ENCODE measurements at regions not wholly inside any gene's neighbourhood (a gene's known extent, or its start where the extent isn't known, plus 50 kb on each side); places are given as distances from the start of the nearest gene placed in this dataset.

DNA sequence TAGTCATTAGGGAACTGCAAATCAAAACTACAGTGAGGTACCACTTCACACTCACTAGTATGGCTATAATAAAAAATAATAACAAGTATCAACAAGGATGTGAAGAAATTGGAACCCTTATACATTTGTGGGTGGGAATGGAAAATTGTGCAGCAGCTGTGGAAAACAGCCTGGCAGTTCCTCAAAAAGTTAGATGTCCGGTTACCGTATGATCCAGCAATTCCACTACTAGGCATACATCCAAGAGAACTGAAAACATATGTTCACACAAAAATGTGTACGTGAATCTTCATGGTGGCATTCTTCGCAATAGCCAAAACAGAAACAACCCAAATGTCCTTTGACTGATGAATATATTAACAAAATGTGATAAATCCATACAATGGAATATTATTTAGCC, 187.9 kb upstream of the LYSMD4 start:
- Histone ChIP-seq H3K36me3 (no peaks in the 10 kb centered on the region), H3K4me1 (peaks cover 0 to 16% (median 4%) of the 10 kb centered on the region in 12 donors), H3K27me3 (no peaks in the 10 kb centered on the region), H3K9me3 (no peaks in the 10 kb centered on the region), H3K27ac (no peak overlapping the region), H3K4me3 (no peak overlapping the region)
- DNase-seq (no peak), ATAC-seq (no peak)
- TF ChIP-seq, protein P1, sequence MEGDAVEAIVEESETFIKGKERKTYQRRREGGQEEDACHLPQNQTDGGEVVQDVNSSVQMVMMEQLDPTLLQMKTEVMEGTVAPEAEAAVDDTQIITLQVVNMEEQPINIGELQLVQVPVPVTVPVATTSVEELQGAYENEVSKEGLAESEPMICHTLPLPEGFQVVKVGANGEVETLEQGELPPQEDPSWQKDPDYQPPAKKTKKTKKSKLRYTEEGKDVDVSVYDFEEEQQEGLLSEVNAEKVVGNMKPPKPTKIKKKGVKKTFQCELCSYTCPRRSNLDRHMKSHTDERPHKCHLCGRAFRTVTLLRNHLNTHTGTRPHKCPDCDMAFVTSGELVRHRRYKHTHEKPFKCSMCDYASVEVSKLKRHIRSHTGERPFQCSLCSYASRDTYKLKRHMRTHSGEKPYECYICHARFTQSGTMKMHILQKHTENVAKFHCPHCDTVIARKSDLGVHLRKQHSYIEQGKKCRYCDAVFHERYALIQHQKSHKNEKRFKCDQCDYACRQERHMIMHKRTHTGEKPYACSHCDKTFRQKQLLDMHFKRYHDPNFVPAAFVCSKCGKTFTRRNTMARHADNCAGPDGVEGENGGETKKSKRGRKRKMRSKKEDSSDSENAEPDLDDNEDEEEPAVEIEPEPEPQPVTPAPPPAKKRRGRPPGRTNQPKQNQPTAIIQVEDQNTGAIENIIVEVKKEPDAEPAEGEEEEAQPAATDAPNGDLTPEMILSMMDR (IDR thresholded peaks at IDR 0.05), result no peak
- TF ChIP-seq POLR2A (IDR thresholded peaks at IDR 0.05), result no peak
- intact Hi-C loops (cut with DNase I), result no loop called here
- 54 to 65% (median 63%) methylated on average over 4 of the region's 4 CpGs for WGBS, 4 donors

DNA sequence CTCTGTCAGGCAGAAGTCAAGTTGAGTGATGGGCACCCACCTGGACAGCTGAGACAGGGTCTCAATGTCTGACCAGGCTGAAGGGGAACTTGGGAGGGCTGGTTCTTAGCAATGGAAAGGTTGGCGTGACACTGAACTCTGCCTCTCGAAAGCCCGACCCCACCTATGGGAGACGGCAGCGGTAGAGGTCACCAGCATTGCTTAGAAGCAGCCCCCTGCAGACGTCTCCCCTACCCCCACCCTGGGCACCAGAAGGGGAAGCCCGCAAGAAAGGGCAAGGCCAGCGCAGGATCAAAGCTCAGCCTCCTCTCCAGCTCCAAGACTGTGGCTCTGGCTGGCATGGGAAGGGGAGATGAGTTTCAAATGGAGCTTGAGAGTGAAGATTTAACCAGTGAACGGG, 184.8 kb upstream of the LYSMD4 start:
- Histone ChIP-seq H3K4me3 (no peak overlapping the region), H3K4me1 (peaks cover 0 to 11% (median 0%) of the 10 kb centered on the region in 12 donors), H3K9me3 (no peaks in the 10 kb centered on the region), H3K36me3 (no peaks in the 10 kb centered on the region), H3K27me3 (no peaks in the 10 kb centered on the region), H3K27ac (no peak overlapping the region)
- no peak for ATAC-seq
- DNase-seq, result no peak
- TF ChIP-seq POLR2A (IDR thresholded peaks at IDR 0.05), result no peak
- TF ChIP-seq, protein P1 (IDR thresholded peaks at IDR 0.05), result no peak
- intact Hi-C loops (cut with DNase I), result loop anchor here in 1 of 10 donors (10.0 kb wide), 1 partner anchor 643 kb away; no protein-coding TSS in a partner anchor
- 78 to 97% (median 92%) methylated on average over 4 to 9 of the region's 9 CpGs for WGBS, 4 donors

DNA sequence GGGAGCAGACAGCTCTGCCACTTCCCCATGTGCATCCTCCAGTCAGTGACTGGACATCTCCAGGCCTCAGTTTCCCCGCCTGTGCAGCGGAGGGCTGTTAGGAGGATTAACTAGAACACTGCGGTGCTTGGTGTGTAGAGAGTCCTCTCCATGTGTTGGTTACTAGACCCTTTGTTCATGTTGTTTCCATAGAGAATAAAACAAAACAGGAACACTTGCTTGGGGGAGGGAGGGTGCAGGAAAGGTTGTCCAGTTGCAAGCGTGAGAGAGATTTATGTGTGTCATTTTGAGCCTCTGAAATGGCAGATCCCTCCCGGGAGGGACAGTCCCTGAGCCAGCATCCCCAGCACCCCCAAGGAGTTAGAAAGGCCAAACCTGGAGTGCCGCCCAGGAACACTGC, 184.0 kb upstream of the LYSMD4 start:
- no peaks in the 10 kb centered on the region for H3K36me3 ChIP-seq
- intact Hi-C loops (cut with DNase I), result loop anchor here in 1 of 10 donors (10.0 kb wide), 1 partner anchor 642 kb away; no protein-coding TSS in a partner anchor
- no peaks in the 10 kb centered on the region for H3K27me3 ChIP-seq
- no peak for ATAC-seq
- H3K4me3 ChIP-seq, result no peak overlapping the region
- no peak for DNase-seq
- no peak overlapping the region for H3K27ac ChIP-seq
- TF ChIP-seq, protein P1 (IDR thresholded peaks at IDR 0.05), result no peak
- TF ChIP-seq POLR2A (IDR thresholded peaks at IDR 0.05), result no peak
- H3K4me1 ChIP-seq, result peaks cover 0 to 11% (median 0%) of the 10 kb centered on the region in 12 donors
- 57 to 69% (median 64%) methylated on average over 6 of the region's 6 CpGs for WGBS, 4 donors
- H3K9me3 ChIP-seq, result no peaks in the 10 kb centered on the region

DNA sequence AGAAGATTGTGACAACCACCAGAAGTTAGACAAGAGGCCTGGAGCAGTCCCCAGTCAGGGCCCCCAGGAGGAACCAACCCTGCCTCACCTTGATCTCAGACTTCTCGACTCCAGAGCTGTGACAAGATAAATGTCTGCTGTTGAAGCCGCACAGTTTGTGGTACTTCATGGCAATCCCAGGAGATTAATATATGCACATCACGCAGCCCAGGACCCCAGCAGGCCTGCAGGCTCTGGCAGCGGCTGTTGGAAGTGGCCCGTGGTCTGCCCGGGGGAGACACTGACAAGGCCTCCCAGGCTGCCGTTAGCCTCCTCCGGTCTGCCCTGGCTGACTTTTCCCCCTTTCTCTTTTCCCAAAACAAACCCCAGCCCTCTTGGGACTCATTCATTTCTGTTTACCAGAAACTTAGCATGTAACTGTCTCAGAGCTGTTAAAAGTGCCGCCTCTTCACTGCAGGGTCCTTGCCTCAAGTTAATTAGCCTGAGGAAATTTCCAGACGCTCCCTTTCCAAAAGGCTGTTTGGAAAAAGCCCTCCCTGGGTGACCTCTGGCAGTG, 183.5 kb upstream of the LYSMD4 start:
- ATAC-seq, result no peak
- Histone ChIP-seq H3K4me3 (no peak overlapping the region), H3K27me3 (no peaks in the 10 kb centered on the region), H3K9me3 (no peaks in the 10 kb centered on the region), H3K4me1 (peaks cover 0 to 11% (median 0%) of the 10 kb centered on the region in 12 donors), H3K36me3 (no peaks in the 10 kb centered on the region), H3K27ac (no peak overlapping the region)
- TF ChIP-seq, protein P1 (IDR thresholded peaks at IDR 0.05), result no peak
- TF ChIP-seq POLR2A (IDR thresholded peaks at IDR 0.05), result no peak
- 55 to 63% (median 59%) methylated on average over 10 of the region's 10 CpGs for WGBS, 4 donors
- intact Hi-C loops (cut with DNase I), result loop anchor here in 1 of 10 donors (10.0 kb wide), 1 partner anchor 642 kb away; no protein-coding TSS in a partner anchor
- peak in 2 of 5 donors; percentile 26 to 69 for DNase-seq
